ENCODE measurements at regions not wholly inside any gene's neighbourhood (a gene's known extent, or its start where the extent isn't known, plus 50 kb on each side); places are given as distances from the start of the nearest gene placed in this dataset.

GRCh38 chr2:187148059-187148714 is 299.2 kb upstream of the ZSWIM2 start:
- CTCF ChIA-PET = no interaction called here

GRCh38 chr2:187143537-187143936 is 294.6 kb upstream of the ZSWIM2 start:
- ChIA-PET POLR2A (no interaction called here), CTCF (no interaction called here)
- H3K9me3 Mint-ChIP-seq = no peaks in the 10 kb centered on the region
- no peak overlapping the region for H3K4me3 Mint-ChIP-seq
- H3K36me3 Mint-ChIP-seq (ENCODE audit: low read depth) = no peaks in the 10 kb centered on the region
- H3K27ac Mint-ChIP-seq = no peak overlapping the region
- no peak for DNase-seq
- H3K27me3 Mint-ChIP-seq = no peaks in the 10 kb centered on the region
- H3K4me1 Mint-ChIP-seq = no peaks in the 10 kb centered on the region

More at GRCh38 chr2:187148059-187148714, 299.2 kb upstream of the ZSWIM2 start:
- Mint-ChIP-seq H3K27me3 (no peaks in the 10 kb centered on the region), H3K9me3 (no peaks in the 10 kb centered on the region), H3K27ac (no peak overlapping the region), H3K36me3 (ENCODE audit: low read depth) (no peaks in the 10 kb centered on the region), H3K4me1 (no peaks in the 10 kb centered on the region), H3K4me3 (no peak overlapping the region)
- DNase-seq = no peak
- POLR2A ChIA-PET = no interaction called here

GRCh38 chr2:187139469-187139868 is 290.5 kb upstream of the ZSWIM2 start:
- H3K9me3 Mint-ChIP-seq = no peaks in the 10 kb centered on the region
- no peaks in the 10 kb centered on the region for H3K36me3 Mint-ChIP-seq (ENCODE audit: low read depth)
- H3K27me3 Mint-ChIP-seq = no peaks in the 10 kb centered on the region
- DNase-seq = no peak
- no peaks in the 10 kb centered on the region for H3K4me1 Mint-ChIP-seq
- ChIA-PET POLR2A (no interaction called here), CTCF (no interaction called here)
- H3K4me3 Mint-ChIP-seq = no peak overlapping the region
- no peak overlapping the region for H3K27ac Mint-ChIP-seq

GRCh38 chr2:187138265-187138664 is 289.3 kb upstream of the ZSWIM2 start:
- Mint-ChIP-seq H3K27ac (no peak overlapping the region), H3K4me1 (no peaks in the 10 kb centered on the region), H3K27me3 (no peaks in the 10 kb centered on the region), H3K9me3 (no peaks in the 10 kb centered on the region), H3K4me3 (no peak overlapping the region), H3K36me3 (ENCODE audit: low read depth) (no peaks in the 10 kb centered on the region)
- ChIA-PET POLR2A (no interaction called here), CTCF (no interaction called here)
- DNase-seq = no peak

GRCh38 chr2:187136646-187137045 is 287.7 kb upstream of the ZSWIM2 start:
- DNase-seq = no peak
- ChIA-PET CTCF (no interaction called here), POLR2A (interaction anchor here (0.5 kb wide), 1 partner anchor 21 kb away, joined by 3 read pairs; no protein-coding TSS in a partner anchor)
- Mint-ChIP-seq H3K9me3 (no peaks in the 10 kb centered on the region), H3K4me1 (no peaks in the 10 kb centered on the region), H3K4me3 (no peak overlapping the region), H3K36me3 (ENCODE audit: low read depth) (no peaks in the 10 kb centered on the region), H3K27ac (no peak overlapping the region), H3K27me3 (no peaks in the 10 kb centered on the region)

GRCh38 chr2:187134306-187134705 is 285.3 kb upstream of the ZSWIM2 start:
- ChIA-PET POLR2A (no interaction called here), CTCF (no interaction called here)

GRCh38 chr2:187129868-187130267 is 280.9 kb upstream of the ZSWIM2 start:
- no peaks in the 10 kb centered on the region for H3K27me3 Mint-ChIP-seq
- POLR2A ChIA-PET = no interaction called here
- DNase-seq = no peak
- H3K27ac Mint-ChIP-seq = no peak overlapping the region
- CTCF ChIA-PET = no interaction called here
- no peaks in the 10 kb centered on the region for H3K4me1 Mint-ChIP-seq
- no peaks in the 10 kb centered on the region for H3K36me3 Mint-ChIP-seq (ENCODE audit: low read depth)
- no peaks in the 10 kb centered on the region for H3K9me3 Mint-ChIP-seq
- H3K4me3 Mint-ChIP-seq = no peak overlapping the region

More at GRCh38 chr2:187134306-187134705, 285.3 kb upstream of the ZSWIM2 start:
- Mint-ChIP-seq H3K27me3 (no peaks in the 10 kb centered on the region), H3K27ac (no peak overlapping the region), H3K4me1 (no peaks in the 10 kb centered on the region), H3K4me3 (no peak overlapping the region), H3K9me3 (no peaks in the 10 kb centered on the region), H3K36me3 (ENCODE audit: low read depth) (no peaks in the 10 kb centered on the region)
- no peak for DNase-seq

- CTCF ChIA-PET = no interaction called here
- DNase-seq = no peak
- H3K27ac Mint-ChIP-seq = no peak overlapping the region
- no peaks in the 10 kb centered on the region for H3K27me3 Mint-ChIP-seq
- H3K4me1 Mint-ChIP-seq = no peaks in the 10 kb centered on the region
- no peaks in the 10 kb centered on the region for H3K36me3 Mint-ChIP-seq (ENCODE audit: low read depth)
- H3K4me3 Mint-ChIP-seq = no peak overlapping the region
- no peaks in the 10 kb centered on the region for H3K9me3 Mint-ChIP-seq
- POLR2A ChIA-PET = no interaction called here
These were observed 280.3 kb upstream of the ZSWIM2 start for GRCh38 chr2:187129306-187129705.

GRCh38 chr2:187126247-187127005 is 277.5 kb upstream of the ZSWIM2 start:
- Mint-ChIP-seq H3K4me3 (no peak overlapping the region), H3K27me3 (no peaks in the 10 kb centered on the region), H3K36me3 (ENCODE audit: low read depth) (no peaks in the 10 kb centered on the region), H3K4me1 (no peaks in the 10 kb centered on the region), H3K27ac (no peak overlapping the region), H3K9me3 (no peaks in the 10 kb centered on the region)
- POLR2A ChIA-PET = no interaction called here
- CTCF ChIA-PET = no interaction called here
- DNase-seq = no peak

- no peak for DNase-seq
- H3K4me3 Mint-ChIP-seq = no peak overlapping the region
- no peak overlapping the region for H3K27ac Mint-ChIP-seq
- no peaks in the 10 kb centered on the region for H3K4me1 Mint-ChIP-seq
- CTCF ChIA-PET = no interaction called here
- no peaks in the 10 kb centered on the region for H3K36me3 Mint-ChIP-seq (ENCODE audit: low read depth)
- POLR2A ChIA-PET = no interaction called here
- no peaks in the 10 kb centered on the region for H3K27me3 Mint-ChIP-seq
- no peaks in the 10 kb centered on the region for H3K9me3 Mint-ChIP-seq
These were observed 276.3 kb upstream of the ZSWIM2 start for GRCh38 chr2:187125318-187125717.

- no peaks in the 10 kb centered on the region for H3K9me3 Mint-ChIP-seq
- DNase-seq = no peak
- no peak overlapping the region for H3K4me3 Mint-ChIP-seq
- CTCF ChIA-PET = no interaction called here
- no peaks in the 10 kb centered on the region for H3K4me1 Mint-ChIP-seq
- no peaks in the 10 kb centered on the region for H3K27me3 Mint-ChIP-seq
- H3K36me3 Mint-ChIP-seq (ENCODE audit: low read depth) = no peaks in the 10 kb centered on the region
- POLR2A ChIA-PET = no interaction called here
- no peak overlapping the region for H3K27ac Mint-ChIP-seq
These were observed 275.6 kb upstream of the ZSWIM2 start for GRCh38 chr2:187124529-187124928.

- no peaks in the 10 kb centered on the region for H3K36me3 Mint-ChIP-seq (ENCODE audit: low read depth)
- ChIA-PET POLR2A (no interaction called here), CTCF (no interaction called here)
- no peak overlapping the region for H3K27ac Mint-ChIP-seq
- H3K4me1 Mint-ChIP-seq = no peaks in the 10 kb centered on the region
- H3K9me3 Mint-ChIP-seq = no peaks in the 10 kb centered on the region
- no peak for DNase-seq
- H3K4me3 Mint-ChIP-seq = no peak overlapping the region
- H3K27me3 Mint-ChIP-seq = no peaks in the 10 kb centered on the region
These were observed 269.5 kb upstream of the ZSWIM2 start for GRCh38 chr2:187118331-187119099.

- Mint-ChIP-seq H3K27me3 (no peaks in the 10 kb centered on the region), H3K4me3 (no peak overlapping the region), H3K9me3 (no peaks in the 10 kb centered on the region), H3K27ac (no peak overlapping the region), H3K4me1 (no peaks in the 10 kb centered on the region), H3K36me3 (ENCODE audit: low read depth) (no peaks in the 10 kb centered on the region)
- ChIA-PET POLR2A (no interaction called here), CTCF (no interaction called here)
- no peak for DNase-seq
These were observed 268.5 kb upstream of the ZSWIM2 start for GRCh38 chr2:187117483-187117882.

Measured in activated CD4-positive, alpha-beta T cell treated with anti-CD3 and anti-CD28 coated beads, Interleukin-2, amount 10 ng/mL, durations not matched to agents 7 days and 5 days (primary cell).